ENCODE measurements at regions not wholly inside any gene's neighbourhood (a gene's known extent, or its start where the extent isn't known, plus 50 kb on each side); places are given as distances from the start of the nearest gene placed in this dataset.

DNA sequence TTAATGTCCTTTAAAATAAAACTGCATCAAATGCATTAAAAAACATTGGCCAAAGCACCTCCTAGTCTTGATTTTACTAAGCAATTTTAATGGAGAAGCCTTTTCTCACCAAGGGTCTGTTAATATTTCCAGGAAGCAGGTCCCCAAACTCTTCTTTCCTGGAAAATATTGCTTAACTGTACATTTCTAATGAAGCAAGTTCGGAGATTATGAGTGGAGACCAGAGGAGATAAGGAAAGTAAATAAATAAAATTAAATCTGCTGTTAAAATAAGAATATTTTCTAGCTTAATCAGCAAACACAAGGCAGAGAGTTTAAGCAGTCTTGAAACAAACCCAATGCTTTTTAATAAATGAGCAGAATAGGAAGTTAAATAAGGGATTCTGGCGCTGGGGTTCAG is 322.4 kb downstream of the PTEN start:
- no peak for TF ChIP-seq POLR2AphosphoS5 (IDR thresholded peaks at IDR 0.05; ENCODE audit: low read depth, low read length)
- no peak for TF ChIP-seq POLR2A (IDR thresholded peaks at IDR 0.05; ENCODE audit: low read depth, low read length)
- no peak for TF ChIP-seq TAF1 (IDR thresholded peaks at IDR 0.05; ENCODE audit: low read depth, low read length)

Measured in GM12891 (cell line).